Breast epithelium (tissue), 3 donors: ENCODE measurements at regions not wholly inside any gene's neighbourhood (a gene's known extent, or its start where the extent isn't known, plus 50 kb on each side); places are given as distances from the start of the nearest gene placed in this dataset.
"Not testable (repeated sequence)": the region's sequence is repeated elsewhere in the genome, so short reads cannot be mapped to it uniquely, and the experiment has no call there.

Source experiments
- CTCF ChIP-seq, 3 donors: fragments of 450-650 bp; IDR thresholded peaks; one replicate each; pipeline ENCODE4 v1.5.1; 2016 to 2017; ENCODE audit warnings: antibody characterized with exemption in 3 of 3, mild to moderate bottlenecking in 3 of 3, moderate library complexity in 3 of 3
- POLR2A ChIP-seq: fragments of 450-650 bp; IDR thresholded peaks from one replicate; pipeline ENCODE4 v1.6.1; 2016; ENCODE audit warnings: antibody characterized with exemption, mild to moderate bottlenecking, moderate library complexity
- POLR2AphosphoS5 ChIP-seq, 3 donors: sonication (generic); formaldehyde crosslinking; IDR thresholded peaks; one replicate each; pipeline ENCODE4 v1.6.1; 2017; ENCODE audit warnings: antibody characterized with exemption in 3 of 3

GRCh38 chr7:29635067-29636008 is 71.7 kb downstream of the PRR15 start:
- TF ChIP-seq CTCF (IDR thresholded peaks at IDR 0.05); POLR2AphosphoS5 (IDR thresholded peaks at IDR 0.05); POLR2A: not testable (repeated sequence)
